22Rv1 (cell line): ENCODE measurements at regions not wholly inside any gene's neighbourhood (a gene's known extent, or its start where the extent isn't known, plus 50 kb on each side); places are given as distances from the start of the nearest gene placed in this dataset.

Source experiments
- ZFX ChIP-seq: fragments of 450-650 bp; IDR thresholded peaks from 2 replicates; pipeline ENCODE4 v1.6.1; 2017; ENCODE audit warnings: antibody characterized with exemption, borderline replicate concordance
- TF ChIP-seq, protein P1 (sequence below): fragments of 450-650 bp; IDR thresholded peaks from 2 replicates; pipeline ENCODE4 v1.5.1; 2017; ENCODE audit warnings: mild to moderate bottlenecking

DNA sequence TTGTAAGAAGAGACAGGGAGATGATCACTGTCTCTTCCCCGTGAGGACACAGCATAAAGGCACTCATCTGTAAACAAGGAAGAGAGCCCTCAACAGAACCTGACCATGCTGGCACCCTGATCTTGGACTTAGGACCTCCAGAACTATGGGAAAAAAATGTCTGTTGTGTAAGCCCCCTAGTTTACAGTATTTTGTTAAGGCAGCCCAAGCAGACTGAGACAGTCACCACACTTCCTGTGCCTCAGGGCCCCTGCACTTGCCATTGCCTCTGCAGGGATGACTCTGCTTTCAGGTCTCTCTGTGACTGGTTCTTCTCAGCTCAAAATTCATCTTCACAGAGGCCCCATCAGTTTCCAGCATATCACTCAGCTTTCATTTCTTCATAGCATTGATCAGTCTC lies 372.1 kb downstream of the TLE1 start:
- TF ChIP-seq, protein P1, sequence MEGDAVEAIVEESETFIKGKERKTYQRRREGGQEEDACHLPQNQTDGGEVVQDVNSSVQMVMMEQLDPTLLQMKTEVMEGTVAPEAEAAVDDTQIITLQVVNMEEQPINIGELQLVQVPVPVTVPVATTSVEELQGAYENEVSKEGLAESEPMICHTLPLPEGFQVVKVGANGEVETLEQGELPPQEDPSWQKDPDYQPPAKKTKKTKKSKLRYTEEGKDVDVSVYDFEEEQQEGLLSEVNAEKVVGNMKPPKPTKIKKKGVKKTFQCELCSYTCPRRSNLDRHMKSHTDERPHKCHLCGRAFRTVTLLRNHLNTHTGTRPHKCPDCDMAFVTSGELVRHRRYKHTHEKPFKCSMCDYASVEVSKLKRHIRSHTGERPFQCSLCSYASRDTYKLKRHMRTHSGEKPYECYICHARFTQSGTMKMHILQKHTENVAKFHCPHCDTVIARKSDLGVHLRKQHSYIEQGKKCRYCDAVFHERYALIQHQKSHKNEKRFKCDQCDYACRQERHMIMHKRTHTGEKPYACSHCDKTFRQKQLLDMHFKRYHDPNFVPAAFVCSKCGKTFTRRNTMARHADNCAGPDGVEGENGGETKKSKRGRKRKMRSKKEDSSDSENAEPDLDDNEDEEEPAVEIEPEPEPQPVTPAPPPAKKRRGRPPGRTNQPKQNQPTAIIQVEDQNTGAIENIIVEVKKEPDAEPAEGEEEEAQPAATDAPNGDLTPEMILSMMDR = no peak
- no peak for TF ChIP-seq ZFX
